NCI-H69 (cell line): ENCODE measurements at regions not wholly inside any gene's neighbourhood (a gene's known extent, or its start where the extent isn't known, plus 50 kb on each side); places are given as distances from the start of the nearest gene placed in this dataset.

Experiments used
- DNase-seq: peaks from one replicate; lab custom pipeline; 2025; lab: John Stamatoyannopoulos, UW

DNA sequence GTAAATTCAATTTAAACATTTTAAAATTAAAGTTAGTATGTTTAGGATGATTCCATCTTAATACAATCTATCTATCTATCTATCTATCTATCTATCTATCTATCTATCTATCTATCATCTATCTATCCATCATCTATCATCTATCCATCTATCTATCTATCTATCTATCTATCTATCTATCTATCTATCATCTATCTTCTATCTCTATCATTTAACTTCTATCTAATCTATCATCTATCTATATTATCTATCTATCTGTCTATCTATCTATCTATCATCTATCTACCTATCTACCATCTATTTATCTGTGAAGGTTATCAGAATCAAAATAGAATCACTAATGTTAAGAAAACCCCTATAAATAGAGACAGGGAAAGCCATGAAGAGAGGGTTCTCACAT is 78.3 kb downstream of the RAMP3 start:
- no peak for DNase-seq

DNA sequence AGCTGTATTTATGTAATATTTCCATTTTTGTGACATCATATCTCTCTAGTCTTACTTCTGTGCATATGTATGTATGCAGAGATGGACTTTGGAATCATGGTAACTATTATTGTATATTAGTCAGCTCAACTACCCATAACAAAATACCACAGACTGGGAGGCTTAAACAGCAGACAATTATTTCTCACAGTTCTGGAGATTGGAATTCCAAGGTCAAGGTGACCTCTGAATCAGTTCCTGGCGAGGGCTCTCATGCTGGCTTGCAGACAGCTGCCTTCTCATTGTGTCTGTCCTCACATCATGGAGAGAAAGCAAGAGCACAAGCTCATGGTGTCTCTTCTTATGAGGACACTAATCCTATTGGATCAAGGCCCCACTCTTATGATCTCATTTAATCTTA is 79.1 kb downstream of the RAMP3 start:
- DNase-seq: no peak

DNA sequence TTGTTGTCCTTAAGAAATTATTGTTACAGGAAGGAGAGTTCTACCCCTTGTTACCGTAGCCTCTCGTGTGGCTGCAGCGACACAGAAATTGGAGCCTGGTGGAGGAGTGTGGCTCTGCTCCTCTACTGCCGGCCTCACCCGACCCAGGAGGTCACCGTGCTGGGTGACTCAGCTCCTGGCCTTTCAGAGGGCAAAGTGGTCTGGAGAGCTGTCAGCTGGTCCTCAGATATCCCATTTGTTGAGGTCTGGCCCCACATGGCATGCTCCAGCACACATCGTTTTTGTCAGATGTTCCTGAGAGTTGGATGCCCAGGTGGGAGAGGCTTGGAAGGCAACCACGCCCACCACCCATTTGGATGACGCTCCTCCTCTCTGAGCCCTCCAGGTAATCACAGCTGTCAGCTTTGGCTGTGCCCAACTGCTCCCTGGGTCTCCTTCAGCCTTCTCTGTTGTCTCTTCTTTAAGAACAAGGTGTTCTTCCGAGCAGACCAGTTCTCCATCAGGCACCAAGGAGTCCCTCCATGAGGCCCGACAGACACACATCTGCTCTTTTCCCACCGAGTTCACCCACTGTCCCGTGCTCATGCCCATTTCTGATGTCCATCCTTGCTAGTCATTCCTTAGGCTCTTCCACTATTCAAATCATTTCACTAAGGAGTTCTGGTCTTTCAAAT is 80.3 kb downstream of the RAMP3 start:
- DNase-seq: no peak

DNA sequence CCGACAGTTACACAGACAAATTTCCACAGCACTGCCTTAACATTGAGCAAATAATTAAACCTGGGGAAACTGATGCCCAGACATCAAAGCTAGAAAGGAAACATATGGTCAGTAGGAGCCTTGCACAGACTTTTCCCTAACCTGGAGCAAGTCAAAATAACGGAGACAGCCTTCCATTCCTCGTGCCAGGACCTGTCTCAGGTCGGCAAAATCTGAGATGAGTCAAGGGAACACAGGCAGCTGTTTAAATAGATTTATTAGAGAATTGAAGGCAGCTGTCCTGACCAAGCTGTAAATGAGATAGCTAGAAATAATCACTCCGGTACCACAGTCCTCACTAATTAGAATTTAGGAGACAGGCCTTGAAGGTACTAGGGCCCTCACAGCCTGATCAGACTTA is 81.2 kb downstream of the RAMP3 start:
- DNase-seq: no peak

DNA sequence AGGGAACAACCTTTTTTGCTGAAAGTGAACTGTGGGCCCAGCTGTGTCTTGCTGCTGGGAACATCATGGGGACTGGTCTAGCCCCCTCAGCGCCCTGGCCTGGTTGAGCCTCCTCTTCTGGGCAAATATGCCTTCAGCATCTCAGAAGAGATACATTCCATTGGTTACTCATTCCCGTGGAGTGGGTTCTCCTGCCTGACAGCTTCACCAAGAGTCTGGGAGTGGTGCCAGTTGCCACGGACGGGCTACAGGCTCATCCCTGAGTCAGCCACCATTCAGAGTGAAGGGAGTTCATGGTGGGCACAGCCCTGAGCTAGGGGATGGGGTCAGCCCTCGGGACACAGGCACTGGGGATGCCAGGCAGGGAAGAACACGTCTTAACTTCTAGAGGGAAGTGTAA is 81.9 kb downstream of the RAMP3 start:
- DNase-seq: no peak

DNA sequence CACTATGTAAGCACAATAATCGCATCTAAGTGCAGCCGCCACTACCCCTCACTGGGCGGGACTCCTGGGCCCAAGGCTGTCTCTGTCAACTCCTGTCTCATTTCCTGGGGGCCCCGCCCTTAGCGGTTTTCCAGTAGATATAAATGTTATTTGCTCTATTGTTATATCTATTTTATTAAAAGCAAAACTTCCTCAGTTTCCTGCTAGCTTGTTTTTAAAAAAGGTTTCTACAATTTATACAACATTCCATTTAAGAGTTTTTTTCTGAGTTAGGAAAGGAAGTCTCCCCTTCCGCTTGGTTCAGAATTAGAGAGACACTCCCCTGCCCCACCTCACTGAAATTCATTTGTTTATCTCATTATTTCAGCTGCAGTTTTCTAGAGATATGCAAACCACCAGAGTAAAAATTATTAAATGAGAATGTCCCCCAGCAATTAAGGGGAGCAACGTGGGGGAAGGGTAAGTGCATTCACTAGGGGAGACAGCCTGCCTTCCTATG is 82.7 kb downstream of the RAMP3 start:
- no peak for DNase-seq

DNA sequence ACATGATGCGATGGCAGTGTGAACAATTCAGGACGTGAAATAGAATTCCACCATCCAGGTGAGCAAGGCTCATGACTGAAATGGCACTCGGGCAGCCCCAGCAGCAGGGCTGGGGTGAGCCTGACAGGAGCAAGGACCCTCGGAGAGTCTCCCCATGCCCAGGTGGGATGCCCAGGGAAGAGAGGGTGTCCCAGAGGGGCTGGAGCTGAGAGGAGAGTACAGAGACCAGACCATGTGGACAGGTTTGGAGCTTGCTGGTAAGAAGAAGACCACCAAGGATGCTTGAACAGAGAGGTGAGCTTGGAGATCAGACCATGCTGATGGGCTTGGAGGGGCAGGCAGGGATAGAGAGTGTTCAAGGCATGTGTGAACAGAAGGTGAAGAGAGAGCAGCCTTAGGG is 83.3 kb downstream of the RAMP3 start:
- no peak for DNase-seq

DNA sequence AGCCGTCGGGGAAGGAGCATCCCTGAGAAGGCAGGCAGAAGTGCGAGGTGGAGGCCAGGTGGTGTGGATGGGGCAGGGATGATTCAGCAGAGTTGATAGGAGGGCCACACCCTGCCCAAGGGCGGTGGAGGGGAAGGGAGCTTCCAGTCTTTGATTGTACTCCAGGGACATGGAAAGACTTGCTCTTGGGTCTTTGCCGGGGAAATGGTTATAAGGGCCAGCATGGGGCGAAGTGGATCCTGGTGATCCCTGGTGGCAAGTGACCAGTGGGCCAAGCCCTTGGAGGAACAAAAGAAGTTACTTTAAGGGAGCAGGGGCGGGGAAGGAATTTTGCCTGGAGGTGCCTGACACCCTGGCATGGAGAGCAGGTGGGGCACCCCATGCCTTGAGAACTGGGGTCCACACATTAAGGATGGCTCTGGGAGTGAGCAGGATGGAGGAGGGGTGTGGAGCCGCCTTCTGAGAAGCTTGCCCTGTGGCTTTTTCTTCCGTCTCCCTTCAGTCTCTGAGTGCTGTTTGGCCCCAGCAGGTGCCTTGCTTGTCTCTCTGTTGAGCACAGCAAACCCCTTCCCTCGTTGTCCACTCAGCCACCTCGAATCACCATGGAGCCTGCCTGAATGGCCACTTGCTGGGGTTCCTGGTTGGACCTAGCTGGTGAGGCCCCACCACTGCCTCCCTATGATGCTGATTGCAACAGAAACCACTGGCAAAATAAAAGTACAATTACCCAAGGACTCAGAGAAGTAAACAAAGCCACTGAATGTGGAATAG is 83.9 kb downstream of the RAMP3 start:
- no peak for DNase-seq

DNA sequence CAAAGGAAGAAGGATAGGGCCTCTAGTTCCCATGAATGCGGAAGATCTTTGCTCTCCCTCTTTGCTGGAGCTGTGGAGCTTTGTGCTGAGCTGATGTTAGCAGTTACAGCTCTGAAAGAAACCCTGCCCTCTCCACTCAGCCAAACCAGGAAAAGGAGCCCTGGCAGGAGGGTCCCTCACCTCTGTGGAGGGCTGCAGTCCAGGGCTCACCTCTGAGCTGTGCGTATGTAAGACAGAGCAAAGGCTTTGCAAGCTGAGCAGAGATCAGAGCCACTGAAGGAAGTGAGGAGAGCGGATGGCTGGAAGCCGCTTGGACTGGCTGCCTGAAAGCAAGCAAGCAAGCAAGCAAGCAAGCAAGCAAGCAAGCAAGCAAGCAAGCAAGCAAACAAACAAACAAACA is 84.7 kb downstream of the RAMP3 start:
- no peak for DNase-seq

DNA sequence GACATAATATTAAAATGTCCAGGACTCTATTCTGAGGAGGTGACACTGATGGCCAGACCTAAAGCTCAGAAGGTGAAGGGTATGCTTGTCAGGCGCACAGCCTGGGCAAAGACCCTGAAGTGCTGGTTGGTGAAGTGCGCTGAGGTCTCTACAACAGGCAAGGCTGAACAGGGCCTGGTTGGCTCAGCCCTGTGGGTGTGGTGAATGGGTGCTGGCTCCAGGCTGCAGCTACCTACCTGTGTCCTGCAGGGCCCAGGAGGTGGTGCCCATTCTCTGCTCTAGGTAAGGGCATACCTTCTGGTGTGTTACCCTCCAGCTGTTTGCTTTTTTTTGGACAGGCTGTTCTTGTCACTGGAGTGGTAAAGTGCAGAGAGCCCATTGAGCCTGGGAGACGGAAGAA is 85.1 kb downstream of the RAMP3 start:
- DNase-seq: peak; percentile 27

DNA sequence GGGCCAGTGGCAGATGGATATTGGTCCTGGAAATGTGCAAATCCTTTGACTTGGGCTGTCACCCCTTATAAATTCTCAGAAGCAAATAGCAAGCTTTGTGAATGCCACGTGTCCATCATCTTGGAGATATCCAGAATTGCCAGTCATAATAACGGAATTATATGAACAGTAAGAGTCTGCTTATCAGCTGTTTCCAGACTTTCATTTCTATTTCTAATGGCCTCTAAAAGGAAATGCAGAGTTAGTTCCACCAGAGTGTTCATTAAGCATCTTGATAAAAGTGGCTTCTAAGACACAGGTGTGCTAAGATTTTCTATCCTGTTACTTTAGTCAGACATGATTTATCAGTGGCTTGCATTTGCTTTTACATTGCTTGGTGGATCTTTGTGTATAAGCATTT is 87.4 kb downstream of the RAMP3 start:
- no peak for DNase-seq

DNA sequence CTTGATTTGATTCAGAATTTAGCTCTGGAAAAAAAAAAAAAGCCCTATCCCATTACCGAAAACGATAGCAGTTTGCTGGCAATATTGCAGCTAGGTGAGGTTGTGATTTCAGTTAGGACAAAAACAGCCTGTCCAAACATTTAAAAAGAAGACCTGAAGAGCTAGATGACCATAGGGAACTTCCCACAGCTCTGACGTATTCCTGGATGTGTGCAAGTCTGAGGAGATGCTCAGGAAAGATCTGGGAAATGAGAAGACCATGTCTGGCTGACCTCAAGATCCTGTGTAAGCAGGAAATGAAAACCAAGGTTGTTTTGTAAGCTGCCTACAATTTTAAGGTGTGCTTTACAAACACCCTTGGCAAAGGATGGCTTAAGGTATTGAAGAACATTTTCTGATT is 88.7 kb downstream of the RAMP3 start:
- DNase-seq: no peak

DNA sequence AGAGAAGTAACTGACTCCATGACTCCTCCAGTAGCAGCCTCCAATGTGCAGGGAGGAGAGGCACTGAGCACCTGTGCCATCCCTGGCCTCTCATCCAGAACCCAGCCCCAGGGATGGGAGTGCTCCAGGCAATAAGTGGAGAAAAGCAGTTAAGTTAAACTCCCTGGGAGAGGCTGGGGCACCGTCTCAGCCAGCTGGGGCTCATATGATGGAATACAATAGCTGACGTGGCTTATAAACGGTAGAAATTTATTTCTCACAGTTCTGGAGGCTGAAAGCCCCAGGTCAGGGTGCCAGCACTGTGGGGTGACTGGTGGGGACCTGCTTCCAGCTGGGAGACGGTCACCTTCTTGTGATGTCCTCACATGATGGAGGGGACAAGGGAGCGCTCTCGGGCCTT is 94.7 kb downstream of the RAMP3 start:
- no peak for DNase-seq

DNA sequence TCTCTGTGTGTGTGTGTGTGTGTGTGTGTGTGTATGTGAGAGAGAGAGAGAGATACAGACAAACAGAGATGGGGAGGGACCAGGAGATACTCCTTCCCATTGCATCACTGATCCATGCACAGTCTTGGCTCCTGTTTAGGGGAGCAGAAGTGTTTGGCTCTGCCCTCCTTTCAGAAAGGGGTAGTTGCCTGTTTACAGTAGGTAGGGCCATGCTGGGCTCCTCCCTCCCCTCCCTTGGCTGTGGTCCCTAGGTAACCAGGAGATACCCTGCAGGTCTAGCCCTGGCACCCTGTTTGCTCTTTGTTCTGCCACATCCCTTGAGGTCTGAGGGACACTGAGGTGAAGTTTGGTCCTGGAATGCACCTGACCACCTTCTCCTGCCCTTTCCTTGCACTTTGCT is 95.3 kb downstream of the RAMP3 start:
- DNase-seq: no peak

DNA sequence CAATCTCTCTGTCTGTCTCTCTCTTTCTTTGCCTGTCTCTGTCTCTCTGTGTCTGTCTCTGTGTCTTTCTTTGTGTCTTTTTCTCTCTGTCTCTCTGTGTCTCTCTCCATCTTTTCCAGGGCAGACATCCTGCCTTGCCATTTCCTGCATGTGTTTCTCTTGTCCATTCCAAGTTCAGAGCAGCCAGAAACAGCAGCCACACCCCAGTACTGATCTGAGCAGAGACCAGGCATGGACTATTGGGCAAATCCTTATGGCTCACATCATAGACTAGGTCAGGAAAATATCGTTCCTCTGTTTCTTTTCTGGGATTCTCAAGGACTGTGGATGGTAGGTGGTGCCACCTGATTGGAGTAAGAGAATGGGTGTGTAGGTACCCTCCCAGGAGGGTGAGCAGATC is 95.8 kb downstream of the RAMP3 start:
- no peak for DNase-seq

DNA sequence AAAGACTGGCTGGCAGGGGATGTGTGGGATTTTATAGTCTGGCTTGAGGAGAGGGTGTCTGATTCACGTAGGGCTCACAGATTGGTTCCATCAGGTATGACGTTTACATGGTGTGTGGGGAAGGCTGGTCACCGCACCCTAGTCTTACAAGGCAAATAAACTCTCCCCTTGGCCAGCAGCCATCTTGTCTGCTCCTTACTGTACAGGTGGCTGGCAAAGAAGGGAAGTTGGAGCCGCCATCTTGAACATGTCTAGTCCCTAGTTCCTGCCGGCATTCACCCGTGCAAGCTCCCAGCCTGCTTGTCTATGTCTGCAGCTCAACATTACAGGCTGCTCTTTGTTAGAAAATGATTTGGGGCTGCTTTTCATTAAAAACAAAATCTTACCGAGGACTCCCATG is 97.6 kb downstream of the RAMP3 start:
- no peak for DNase-seq

DNA sequence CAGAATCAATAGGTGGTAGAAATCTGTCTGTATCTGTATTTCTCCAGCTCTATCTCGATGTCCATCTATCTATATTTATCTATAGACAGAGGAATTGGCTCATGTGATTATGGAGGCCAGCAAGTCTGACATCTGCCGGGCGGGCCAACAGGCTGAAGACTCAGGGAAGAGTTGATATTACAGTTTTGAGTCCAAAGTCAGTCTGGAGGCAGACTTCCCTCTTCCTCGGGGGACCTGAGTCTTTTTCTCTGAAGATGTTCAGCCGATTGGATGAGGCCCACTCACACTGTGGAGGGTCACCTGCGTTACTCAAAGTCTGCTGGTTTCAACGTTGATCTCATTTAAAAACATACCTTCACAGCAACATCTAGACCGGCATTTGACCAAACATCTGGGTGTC is 98.7 kb downstream of the RAMP3 start:
- no peak for DNase-seq

DNA sequence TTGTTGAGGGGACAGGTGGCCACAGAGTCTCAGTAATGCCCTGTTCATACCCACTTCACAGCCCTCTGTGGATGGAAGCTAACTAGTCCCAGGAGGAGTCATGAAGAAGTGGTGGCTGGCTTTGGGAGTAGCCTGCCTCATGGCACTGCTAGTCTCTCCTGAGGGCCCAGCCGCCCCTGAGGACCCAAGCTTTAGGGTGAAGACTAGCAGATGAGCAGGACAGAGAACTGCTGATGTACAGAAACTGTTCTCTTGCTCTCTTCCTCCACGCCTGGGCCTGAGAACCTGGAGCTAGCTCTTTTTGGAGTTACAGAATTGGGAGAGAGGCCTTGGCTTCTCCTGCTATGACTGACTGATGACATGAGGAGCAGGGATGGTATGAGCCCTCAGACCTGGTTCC is 99.2 kb downstream of the RAMP3 start:
- DNase-seq: no peak

DNA sequence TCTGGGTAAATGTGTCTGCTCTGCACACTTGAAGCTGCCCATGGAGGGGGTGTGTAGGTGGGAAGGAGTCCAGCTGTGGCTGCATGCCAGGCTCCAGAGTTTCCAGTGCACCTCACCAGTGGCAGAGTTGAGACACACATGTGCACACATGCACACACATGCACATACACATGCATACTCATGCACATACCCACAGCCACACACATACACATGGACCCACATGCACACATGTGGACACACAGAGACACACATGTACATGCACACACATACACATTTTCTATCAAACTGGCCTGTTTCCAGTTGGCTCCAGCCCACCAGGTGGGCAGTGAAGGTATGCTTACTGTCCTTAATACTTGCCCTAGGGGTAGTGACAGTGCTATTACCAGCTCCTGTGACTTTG is 99.7 kb downstream of the RAMP3 start:
- no peak for DNase-seq

DNA sequence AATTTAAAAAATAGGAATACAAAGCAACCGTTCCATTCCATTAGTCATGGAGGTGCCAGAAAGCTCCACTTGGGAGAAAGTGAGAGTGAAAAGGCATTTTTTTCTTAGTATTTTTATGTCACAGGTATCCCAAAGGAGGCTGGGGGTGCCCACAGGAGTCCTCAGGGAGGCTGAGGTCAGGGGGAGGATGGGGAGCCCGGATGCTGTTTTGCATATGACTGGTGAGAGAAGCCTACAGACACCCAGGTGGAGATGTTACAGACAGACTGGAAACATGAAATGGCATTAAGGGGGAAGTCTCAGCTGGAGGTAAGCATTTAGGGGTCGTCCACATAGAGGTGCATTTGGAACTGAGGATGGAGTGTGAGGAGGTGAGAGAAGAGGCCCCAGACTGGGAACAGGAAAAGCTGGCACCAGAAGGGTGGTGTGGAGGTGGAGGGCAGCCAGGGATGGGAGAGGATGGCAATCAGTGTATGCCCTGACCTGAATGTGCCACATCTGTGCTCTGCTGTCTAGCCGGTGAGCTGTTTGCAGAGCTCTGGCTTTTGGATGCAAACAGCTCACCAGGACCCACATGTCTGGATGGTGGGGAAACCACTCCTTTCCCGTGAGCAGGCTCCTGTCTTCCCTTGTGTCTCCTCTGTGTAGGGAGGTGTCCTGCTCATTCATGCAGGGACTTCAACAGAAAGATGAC is 101.1 kb downstream of the RAMP3 start:
- no peak for DNase-seq

DNA sequence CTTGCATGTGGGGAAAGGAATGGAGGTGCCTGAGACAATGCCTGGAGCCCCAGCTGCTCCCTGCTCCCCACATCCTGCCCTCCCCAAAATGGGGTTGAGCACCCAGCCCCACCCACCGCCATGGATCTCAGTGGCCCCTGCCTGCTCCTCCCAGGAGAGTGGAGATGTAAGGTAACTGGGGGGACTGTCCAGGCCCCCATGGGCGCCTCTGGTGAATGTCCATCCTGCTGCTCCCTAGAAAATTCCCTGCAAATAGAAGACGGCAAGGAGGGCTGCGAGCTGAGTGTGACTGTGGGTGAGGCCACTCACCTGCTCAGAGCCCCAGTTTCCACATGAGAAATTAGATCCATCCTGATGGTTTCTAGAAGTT is 101.6 kb downstream of the RAMP3 start:
- DNase-seq: no peak

DNA sequence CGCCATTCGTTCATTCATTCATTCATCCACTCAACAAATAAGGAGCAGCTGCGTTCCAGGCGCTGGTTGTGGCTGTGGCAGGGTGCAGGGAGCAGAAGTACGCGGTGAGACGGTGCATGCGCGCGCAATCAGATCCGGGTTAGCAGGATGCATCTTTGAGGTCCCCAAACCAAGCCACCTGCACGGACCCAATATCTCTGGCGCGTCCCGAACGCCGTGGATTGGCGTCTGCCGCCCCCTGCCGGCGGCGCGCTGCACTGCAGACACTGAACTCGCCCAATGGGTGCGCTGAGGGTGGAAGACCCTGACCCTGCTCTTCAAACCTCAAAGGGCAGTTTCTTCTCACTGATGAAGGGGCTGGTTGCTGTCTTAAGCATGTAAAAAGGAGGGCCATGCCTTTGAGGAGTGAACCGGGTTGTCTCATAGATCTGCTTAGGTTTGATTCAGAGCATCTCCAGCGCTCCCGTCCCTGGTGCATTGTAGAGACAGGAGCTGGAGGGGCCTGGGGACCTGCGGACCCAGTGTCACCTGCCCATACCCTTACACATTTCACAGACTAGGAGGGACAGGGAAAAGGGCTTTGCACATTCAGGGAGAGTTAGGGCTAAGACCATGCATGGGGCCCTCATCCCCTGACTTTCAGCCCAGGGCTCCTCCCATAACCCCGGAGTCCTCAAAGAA is 102.5 kb downstream of the RAMP3 start:
- DNase-seq: peak; percentile 39

DNA sequence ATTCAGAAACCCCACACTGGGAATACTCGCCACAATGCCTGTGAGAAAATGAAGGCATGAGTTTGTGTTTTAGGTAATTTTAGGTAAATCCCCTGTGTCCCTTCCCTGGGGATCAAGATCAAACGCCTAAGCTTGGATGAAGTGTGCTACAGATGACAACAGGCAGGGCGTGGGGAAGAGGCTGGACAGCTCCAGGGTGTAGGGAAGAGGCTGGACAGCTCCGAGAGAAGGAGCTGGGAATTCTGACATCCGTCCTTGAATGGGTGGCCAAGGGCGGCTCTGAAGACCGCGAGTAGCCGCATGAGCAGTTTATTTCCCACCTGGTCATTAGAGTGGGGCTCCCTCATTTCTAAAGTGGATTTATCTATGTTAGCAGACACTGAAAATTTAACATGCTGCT is 109.7 kb downstream of the RAMP3 start:
- no peak for DNase-seq
